SH-SY5Y (cell line): ENCODE measurements at regions not wholly inside any gene's neighbourhood (a gene's known extent, or its start where the extent isn't known, plus 50 kb on each side); places are given as distances from the start of the nearest gene placed in this dataset.

Experiments
- GATA2 ChIP-seq: IDR thresholded peaks from 2 replicates; pipeline ENCODE4 v1.6.1; 2011; ENCODE audit warnings: mild to moderate bottlenecking, low read depth, low read length
- GATA3 ChIP-seq: IDR thresholded peaks from 2 replicates; pipeline ENCODE4 v1.6.1; 2011; ENCODE audit warnings: low read depth, mild to moderate bottlenecking, low read length, moderate library complexity

- no peak for TF ChIP-seq GATA2
- TF ChIP-seq GATA3: no peak
These were observed 504.6 kb downstream of the HS3ST4 start for GRCh38 chr16:26196310-26196709.
